GM06990 (cell line): ENCODE measurements at regions not wholly inside any gene's neighbourhood (a gene's known extent, or its start where the extent isn't known, plus 50 kb on each side); places are given as distances from the start of the nearest gene placed in this dataset.

Experiments
- DNase-seq: peaks from one replicate; pipeline ENCODE4 v3.0.0-alpha.2; 2011; ENCODE audit not compliant: insufficient read length; ENCODE audit errors: extremely low read depth
- H3K27me3 ChIP-seq: replicated peaks from 2 replicates; pipeline ENCODE4 v1.6.0; 2011; ENCODE audit warnings: low read length; ENCODE audit not compliant: control insufficient read depth, insufficient read depth
- H3K36me3 ChIP-seq: 2 replicates; pipeline ENCODE4 v1.5.1; 2011; ENCODE audit warnings: low read length; ENCODE audit not compliant: control insufficient read depth, insufficient read depth
- H3K4me3 ChIP-seq: replicated peaks from 2 replicates; pipeline ENCODE4 v1.5.1; 2011; ENCODE audit warnings: low read depth, mild to moderate bottlenecking, control low read depth, low read length
- TF ChIP-seq, protein P1 (sequence below): IDR thresholded peaks from 2 replicates; pipeline ENCODE4 v1.5.1; 2011; ENCODE audit warnings: low read length, control low read depth, mild to moderate bottlenecking, inconsistent platforms; ENCODE audit not compliant: insufficient read depth, poor library complexity, severe bottlenecking

GRCh38 chr13:50123002-50123401 is 107.8 kb downstream of the KCNRG start:
- DNase-seq = no peak
- TF ChIP-seq, protein P1, sequence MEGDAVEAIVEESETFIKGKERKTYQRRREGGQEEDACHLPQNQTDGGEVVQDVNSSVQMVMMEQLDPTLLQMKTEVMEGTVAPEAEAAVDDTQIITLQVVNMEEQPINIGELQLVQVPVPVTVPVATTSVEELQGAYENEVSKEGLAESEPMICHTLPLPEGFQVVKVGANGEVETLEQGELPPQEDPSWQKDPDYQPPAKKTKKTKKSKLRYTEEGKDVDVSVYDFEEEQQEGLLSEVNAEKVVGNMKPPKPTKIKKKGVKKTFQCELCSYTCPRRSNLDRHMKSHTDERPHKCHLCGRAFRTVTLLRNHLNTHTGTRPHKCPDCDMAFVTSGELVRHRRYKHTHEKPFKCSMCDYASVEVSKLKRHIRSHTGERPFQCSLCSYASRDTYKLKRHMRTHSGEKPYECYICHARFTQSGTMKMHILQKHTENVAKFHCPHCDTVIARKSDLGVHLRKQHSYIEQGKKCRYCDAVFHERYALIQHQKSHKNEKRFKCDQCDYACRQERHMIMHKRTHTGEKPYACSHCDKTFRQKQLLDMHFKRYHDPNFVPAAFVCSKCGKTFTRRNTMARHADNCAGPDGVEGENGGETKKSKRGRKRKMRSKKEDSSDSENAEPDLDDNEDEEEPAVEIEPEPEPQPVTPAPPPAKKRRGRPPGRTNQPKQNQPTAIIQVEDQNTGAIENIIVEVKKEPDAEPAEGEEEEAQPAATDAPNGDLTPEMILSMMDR = no peak
- Histone ChIP-seq H3K27me3 (no peaks in the 10 kb centered on the region; the same call in 1 of the 2 replicates), H3K36me3 (no peaks in the 10 kb centered on the region), H3K4me3 (no peak overlapping the region)

DNA sequence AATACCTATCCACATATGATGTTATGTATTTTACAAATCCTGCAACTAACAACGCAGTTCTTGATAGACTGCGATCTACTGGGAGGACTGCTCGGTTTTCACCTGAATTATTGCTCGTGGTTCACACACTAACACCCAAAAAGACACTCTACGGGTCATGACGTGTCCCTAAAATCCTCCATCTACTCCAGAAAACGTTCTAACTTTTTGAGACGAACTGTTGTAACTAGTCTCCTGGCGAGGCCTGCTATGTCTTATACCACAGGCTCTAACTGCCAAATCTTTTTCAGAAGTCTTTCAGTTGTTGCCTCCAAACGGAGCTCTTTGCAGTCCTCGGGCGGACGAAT is 108.2 kb downstream of the KCNRG start:
- DNase-seq = no peak
- H3K36me3 ChIP-seq = no peaks in the 10 kb centered on the region
- no peak overlapping the region; the same call in none of the 2 replicates for H3K4me3 ChIP-seq
- TF ChIP-seq, protein P1 = no peak
- H3K27me3 ChIP-seq = no peaks in the 10 kb centered on the region; the same call in 1 of the 2 replicates

DNA sequence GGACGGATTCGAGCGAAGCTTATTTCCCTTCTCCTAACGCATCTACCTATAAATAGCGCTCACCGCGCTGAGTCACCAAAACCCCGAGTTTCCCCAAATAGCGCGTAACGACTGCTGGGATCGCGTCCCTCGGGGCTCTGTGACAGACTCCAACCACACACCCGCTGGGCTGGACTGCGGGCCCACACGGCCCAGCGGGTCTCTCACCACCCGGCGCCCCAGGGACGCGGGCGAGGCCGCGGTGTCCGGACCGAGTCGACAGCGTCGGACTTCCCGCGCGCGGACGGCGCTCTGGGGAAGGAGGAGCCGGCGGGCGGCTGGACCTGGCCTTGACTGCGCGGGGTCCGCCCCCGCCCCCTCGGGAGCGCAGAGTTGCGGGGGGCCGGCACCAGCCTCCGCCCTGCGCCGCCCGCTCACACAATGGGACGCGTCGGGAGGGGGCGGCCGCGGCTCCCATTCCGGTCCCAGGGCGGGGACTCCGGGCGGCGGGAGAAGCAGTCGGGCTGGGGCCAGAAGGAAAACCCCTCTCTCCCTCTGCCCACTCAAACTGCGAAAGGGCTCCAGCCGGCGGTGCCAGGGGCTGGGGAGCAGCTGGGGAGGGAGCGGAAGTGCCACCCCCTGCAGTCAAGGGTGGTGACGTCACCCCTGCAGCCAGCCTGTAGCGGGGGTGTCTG is 108.8 kb downstream of the KCNRG start:
- Histone ChIP-seq H3K27me3 (no peaks in the 10 kb centered on the region; the same call in 1 of the 2 replicates), H3K4me3 (peak overlapping the region; percentile 74), H3K36me3 (no peaks in the 10 kb centered on the region)
- TF ChIP-seq, protein P1 = peak; percentile 26
- no peak for DNase-seq

- H3K27me3 ChIP-seq = no peaks in the 10 kb centered on the region; the same call in 1 of the 2 replicates
- TF ChIP-seq, protein P1 = no peak
- H3K36me3 ChIP-seq = no peaks in the 10 kb centered on the region
- H3K4me3 ChIP-seq = peak overlapping the region; percentile 74
- DNase-seq = peak; percentile 86
Measured at GRCh38 chr13:50124536-50125303, 109.5 kb downstream of the KCNRG start.

DNA sequence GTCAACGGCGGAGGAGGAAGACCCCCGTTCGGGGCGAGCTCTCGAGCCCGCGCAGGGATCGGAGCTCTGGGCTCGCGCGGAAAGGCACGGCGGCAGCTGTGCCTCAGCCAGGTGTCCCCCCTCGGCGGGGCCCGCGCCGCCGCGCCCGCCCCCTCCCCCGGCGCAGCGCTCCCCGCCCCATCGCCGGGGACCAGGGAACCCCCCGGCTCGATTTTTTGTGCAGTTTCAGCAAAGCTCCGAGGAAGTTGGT is 110.0 kb downstream of the KCNRG start:
- Histone ChIP-seq H3K4me3 (peak overlapping the region; percentile 74), H3K36me3 (no peaks in the 10 kb centered on the region), H3K27me3 (no peaks in the 10 kb centered on the region; the same call in 1 of the 2 replicates)
- peak; percentile 60 for DNase-seq
- TF ChIP-seq, protein P1 = no peak
